OCI-LY1 (cell line): ENCODE measurements at regions not wholly inside any gene's neighbourhood (a gene's known extent, or its start where the extent isn't known, plus 50 kb on each side); places are given as distances from the start of the nearest gene placed in this dataset.

Experiments
- EZH2 ChIP-seq: fragments of 200-600 bp; sonication (generic), shearing (Covaris generic); IDR thresholded peaks from 2 replicates; pipeline ENCODE4 v1.8.0; 2017; ENCODE audit warnings: borderline replicate concordance, mixed run types, mild to moderate bottlenecking, antibody characterized with exemption, low read length, moderate library complexity, mixed read lengths
- TF ChIP-seq, protein P1 (sequence below): fragments of 200-600 bp; sonication (generic), shearing (Covaris generic); IDR thresholded peaks from 2 replicates; pipeline ENCODE4 v1.5.1; 2017; ENCODE audit warnings: mild to moderate bottlenecking, antibody characterized with exemption, low read length, moderate library complexity, mixed read lengths

DNA sequence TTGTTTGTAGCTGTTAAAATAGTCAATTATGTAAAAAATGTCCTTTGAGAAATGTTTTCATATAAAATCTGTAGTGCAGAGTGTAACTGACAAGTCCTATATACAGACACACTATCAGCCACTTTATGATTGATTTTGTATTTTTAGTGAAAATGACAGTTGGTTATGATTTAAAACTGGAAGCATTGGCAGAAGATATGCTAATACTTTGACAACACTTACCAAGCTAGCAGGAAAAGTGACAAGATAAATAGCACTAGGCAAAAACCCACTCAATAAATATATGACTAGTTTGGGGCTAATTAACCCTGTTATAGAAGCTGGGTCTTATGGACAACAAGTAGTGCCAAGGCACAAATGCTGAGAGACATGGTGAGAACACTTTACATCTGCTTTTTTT is 772.9 kb upstream of the NOVA1 start:
- TF ChIP-seq, protein P1, sequence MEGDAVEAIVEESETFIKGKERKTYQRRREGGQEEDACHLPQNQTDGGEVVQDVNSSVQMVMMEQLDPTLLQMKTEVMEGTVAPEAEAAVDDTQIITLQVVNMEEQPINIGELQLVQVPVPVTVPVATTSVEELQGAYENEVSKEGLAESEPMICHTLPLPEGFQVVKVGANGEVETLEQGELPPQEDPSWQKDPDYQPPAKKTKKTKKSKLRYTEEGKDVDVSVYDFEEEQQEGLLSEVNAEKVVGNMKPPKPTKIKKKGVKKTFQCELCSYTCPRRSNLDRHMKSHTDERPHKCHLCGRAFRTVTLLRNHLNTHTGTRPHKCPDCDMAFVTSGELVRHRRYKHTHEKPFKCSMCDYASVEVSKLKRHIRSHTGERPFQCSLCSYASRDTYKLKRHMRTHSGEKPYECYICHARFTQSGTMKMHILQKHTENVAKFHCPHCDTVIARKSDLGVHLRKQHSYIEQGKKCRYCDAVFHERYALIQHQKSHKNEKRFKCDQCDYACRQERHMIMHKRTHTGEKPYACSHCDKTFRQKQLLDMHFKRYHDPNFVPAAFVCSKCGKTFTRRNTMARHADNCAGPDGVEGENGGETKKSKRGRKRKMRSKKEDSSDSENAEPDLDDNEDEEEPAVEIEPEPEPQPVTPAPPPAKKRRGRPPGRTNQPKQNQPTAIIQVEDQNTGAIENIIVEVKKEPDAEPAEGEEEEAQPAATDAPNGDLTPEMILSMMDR, result no peak
- no peak for TF ChIP-seq EZH2
